KOPT-K1 (cell line): ENCODE measurements at regions not wholly inside any gene's neighbourhood (a gene's known extent, or its start where the extent isn't known, plus 50 kb on each side); places are given as distances from the start of the nearest gene placed in this dataset.

Experiments
- H3K27ac ChIP-seq: fragments of 200-600 bp; sonication (generic); 2 replicates; pipeline ENCODE4 v1.5.1; 2016; ENCODE audit warnings: antibody characterized with exemption, mild to moderate bottlenecking, low read depth, low read length; ENCODE audit not compliant: poor library complexity, severe bottlenecking
- H3K36me3 ChIP-seq: fragments of 200-600 bp; sonication (generic); 2 replicates; pipeline ENCODE4 v1.5.1; 2017; ENCODE audit warnings: antibody characterized with exemption, mild to moderate bottlenecking, low read length, moderate library complexity; ENCODE audit not compliant: insufficient read depth
- H3K9me3 ChIP-seq: fragments of 200-600 bp; sonication (generic); 2 replicates; pipeline ENCODE4 v1.5.1; 2017; ENCODE audit warnings: antibody characterized with exemption, low read length, mild to moderate bottlenecking; ENCODE audit not compliant: insufficient read depth, poor library complexity, severe bottlenecking

DNA sequence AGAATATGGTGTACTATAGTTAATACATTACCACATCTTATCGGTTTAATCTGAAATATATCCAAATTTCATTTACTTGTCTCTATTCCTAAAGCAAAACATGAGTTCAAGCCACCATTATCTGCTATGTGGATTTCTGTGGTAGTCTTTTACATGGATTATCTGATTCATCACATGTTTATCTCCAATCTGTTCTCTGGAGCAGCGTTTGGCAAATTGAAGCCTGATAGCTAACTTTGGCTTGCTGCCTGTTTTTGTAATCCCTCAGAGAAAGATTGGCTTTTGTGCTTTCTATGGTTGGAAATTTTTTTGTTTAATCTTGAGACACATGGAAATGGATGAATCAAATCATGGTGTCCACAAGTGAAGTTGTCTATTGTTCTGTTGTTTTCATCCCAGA lies 274.3 kb downstream of the JRKL start:
- H3K9me3 ChIP-seq, result no peaks in the 10 kb centered on the region
- H3K27ac ChIP-seq, result no peak overlapping the region
- H3K36me3 ChIP-seq, result no peaks in the 10 kb centered on the region

DNA sequence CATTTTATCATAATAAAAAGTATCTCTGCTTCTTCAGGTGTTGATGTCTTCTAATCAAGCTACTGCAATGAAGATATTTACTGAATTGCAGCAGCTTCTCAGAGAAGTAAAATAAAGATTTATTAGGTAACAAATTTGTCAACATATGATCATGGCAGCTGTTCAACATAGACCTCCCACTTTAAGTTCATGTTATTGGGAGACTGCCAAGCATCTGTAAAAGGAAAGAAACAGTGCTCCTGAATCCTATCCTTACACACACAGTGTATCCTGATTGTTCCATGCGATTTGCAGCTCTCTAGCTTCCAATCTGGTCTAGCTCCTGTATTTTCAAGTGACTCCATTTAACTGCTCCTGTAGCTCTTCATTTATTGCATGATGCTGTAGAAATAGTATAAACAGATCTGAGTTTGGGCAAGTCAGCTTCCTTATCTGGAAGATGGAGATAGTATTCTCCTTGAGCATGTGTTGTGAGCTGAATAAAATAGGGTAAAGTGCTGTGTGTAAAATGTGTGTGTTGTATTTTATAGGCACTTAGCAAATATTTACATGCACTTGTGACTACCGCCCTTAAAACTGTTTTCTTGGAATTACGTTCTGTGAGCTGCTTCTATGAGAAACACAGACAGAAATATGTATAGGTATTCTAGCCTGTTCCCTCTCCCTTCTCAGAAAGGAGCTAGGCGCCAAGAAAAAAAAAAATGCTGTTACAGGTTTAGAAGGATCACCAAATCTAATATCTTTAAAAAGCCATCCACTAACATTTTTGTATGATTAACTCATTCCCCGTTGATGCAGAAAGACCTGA lies 290.6 kb downstream of the JRKL start:
- no peaks in the 10 kb centered on the region for H3K9me3 ChIP-seq
- H3K27ac ChIP-seq, result no peak overlapping the region

DNA sequence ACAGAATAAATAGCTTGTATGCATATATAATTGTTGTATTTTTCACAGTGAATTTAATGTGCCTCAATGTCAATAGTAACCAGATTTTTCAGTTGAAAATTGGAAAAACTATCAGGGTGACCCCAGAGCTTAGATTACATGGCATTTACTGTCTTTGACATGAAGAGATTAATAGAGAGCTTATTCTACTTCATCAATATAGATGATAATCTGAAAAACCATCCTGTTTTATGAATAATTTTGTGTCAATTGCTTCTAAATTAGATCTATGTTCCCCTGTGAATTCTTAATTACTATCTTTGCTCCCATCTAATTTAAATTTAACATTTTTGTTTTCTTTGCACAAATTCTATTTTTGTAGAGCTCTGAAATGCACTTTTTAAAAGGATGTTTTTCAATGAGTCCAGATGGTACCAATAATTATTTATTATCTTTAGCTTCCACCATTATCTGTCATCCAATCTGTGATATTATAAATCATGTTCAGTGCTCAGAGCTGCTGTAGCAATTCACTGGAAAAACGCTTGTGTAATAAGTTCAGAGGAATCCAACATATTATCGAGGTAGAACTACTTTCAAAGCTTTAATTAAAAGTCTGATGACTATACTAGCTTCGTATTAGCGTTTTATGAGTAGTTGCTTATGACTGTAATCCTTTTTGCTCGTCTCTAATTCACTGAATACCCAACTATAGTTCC lies 291.4 kb downstream of the JRKL start:
- no peaks in the 10 kb centered on the region for H3K36me3 ChIP-seq

More for the DNA sequence above, 290.6 kb downstream of the JRKL start:
- no peaks in the 10 kb centered on the region for H3K36me3 ChIP-seq

DNA sequence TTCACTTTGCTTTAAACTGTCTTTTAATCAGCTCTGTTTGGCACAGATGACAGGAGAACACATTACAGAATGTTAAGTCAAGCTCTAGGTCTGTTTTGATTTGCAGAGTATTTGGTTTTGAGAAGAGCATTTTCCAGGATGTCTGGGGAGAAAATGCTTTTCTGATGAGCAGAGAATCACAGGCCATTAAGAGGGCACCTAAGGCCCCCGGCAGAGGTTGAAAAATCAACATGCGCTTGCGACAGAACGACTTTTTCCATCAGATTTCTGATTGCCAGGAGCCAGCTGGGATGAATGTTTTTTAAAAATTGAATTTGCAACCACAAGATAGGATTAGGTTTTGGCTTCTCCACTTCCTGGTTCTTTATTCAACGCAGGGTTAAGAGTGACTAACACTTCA lies 304.5 kb downstream of the JRKL start:
- H3K9me3 ChIP-seq, result no peaks in the 10 kb centered on the region
- no peaks in the 10 kb centered on the region for H3K36me3 ChIP-seq
- no peak overlapping the region for H3K27ac ChIP-seq

More for the DNA sequence above, 291.4 kb downstream of the JRKL start:
- H3K27ac ChIP-seq, result no peak overlapping the region
- H3K9me3 ChIP-seq, result no peaks in the 10 kb centered on the region

DNA sequence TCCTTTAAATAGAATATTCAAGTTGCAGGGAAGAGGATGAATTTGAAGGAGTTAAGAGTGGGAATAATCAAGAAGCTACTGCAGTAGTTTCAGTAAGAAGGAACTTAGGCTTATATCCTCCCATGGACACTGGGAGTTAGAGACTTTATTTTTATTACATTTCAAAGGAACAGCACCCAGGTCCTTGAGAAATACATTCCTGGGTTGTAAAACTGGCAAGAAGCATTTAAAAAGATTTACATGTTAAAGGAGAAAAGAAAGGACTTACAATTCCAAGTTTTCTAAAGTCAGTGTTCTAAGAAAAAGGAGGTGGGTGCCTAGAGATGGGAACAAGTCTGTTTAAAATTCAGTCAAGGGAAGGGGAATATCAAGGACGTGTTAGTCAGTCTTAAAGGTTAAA lies 306.9 kb downstream of the JRKL start:
- Histone ChIP-seq H3K36me3 (no peaks in the 10 kb centered on the region), H3K27ac (no peak overlapping the region), H3K9me3 (no peaks in the 10 kb centered on the region)

DNA sequence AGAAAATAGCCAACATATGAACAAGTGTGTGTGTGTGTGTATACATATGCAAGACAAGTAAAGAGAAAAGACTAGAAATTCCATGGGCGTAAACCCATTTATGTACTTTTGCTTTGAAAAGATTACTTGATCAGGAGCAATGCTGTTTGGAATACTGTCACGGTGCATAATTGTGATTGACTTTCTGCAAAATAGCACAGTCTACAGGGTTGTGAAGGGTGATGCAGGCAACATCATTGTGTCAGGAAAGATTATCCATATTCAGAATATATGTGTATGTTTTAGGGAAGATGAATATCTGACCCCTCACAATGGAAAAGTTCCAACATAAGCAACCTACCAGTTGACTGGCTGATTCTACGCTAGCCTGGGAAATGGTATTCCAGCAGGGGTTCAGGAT lies 307.7 kb downstream of the JRKL start:
- Histone ChIP-seq H3K27ac (no peak overlapping the region), H3K9me3 (no peaks in the 10 kb centered on the region), H3K36me3 (no peaks in the 10 kb centered on the region)

DNA sequence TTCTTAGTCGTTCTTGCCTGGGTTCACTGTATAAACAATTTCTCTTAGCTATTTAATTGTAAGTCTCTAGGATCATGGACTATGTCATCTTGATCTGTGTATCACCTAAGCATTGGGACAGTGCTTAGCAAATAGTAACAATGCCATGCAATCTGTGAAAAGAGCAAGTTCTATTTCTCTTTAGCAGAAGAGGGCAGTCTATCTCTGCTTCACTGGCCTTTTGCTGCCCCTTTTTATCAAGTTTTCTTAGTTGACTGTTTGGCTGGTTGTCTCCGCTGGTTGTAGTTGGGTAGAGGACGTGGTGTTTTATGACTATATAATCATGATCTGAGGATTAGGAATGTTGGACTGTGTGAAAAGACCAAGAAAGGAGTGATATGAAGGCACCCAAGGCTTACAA lies 315.0 kb downstream of the JRKL start:
- Histone ChIP-seq H3K27ac (no peak overlapping the region), H3K36me3 (no peaks in the 10 kb centered on the region), H3K9me3 (no peaks in the 10 kb centered on the region)

DNA sequence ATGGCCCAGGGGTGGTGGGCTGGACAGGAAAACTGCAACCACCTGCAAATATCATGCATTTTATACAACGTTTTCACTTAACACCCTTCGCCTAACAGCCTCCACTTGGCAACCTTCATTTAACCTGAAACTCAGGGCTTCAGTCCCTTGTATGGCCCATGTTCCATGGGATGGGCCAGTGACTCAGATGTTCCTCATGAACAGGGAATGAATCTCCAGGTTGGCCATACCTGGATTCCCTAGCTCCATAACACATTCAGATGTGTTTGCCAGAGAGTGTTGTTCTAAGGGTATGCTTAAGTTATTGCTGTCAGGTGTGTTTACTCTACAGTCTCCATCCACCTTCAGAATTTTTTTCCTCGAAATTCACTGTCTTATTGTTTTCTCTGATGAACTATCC lies 316.9 kb downstream of the JRKL start:
- Histone ChIP-seq H3K36me3 (no peaks in the 10 kb centered on the region), H3K27ac (no peak overlapping the region), H3K9me3 (no peaks in the 10 kb centered on the region)

DNA sequence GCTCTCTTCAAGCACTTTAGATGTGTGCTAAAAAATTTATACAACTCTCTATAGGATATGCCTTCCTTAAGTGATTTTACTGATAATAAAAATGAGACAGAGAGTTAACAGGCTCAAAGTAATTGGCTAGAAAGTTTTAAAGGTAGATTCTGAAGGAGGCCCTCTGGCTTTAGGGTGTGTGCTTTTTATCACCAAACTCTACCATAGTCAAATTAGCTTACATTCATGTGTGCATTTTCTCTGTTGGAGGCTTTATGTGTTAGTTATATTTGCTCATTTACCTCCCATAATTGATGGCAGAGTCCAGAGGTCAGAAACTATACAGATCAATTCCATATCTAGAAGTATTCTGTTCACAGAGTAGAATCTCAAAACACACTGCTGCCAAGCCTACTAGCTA lies 317.5 kb downstream of the JRKL start:
- H3K36me3 ChIP-seq, result no peaks in the 10 kb centered on the region
- no peaks in the 10 kb centered on the region for H3K9me3 ChIP-seq

DNA sequence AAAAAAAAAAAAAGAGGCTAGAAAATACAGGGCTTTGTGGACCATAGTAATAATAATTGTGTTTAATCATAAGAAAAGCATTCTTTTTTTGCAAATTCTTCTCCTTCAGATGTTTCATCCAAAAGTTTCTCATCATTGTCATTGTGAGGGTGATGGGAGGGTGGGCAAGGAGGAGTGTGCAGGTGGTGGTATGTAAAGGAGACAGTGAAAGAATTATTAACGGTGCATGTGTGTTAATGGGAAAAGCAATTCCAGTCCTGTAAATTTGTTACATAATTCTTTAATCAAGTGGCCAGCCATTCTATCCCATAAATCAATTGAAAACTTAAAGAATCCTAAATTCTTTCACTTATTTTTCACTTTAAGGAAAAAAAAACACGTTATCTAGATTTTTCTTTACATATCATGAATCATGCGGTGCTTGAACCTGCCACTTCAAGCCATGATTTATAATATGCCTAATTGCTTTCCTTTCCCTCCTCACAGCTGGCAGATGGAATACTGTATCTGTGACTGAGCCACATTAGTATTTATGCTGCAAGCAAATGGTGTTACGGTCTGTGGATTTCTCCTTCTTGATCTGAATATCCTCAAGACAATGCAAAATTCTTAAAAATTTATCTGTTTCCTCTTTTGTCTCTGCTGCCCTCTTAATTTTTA lies 318.5 kb downstream of the JRKL start:
- Histone ChIP-seq H3K36me3 (no peaks in the 10 kb centered on the region), H3K27ac (no peak overlapping the region)

More for the DNA sequence above, 317.5 kb downstream of the JRKL start:
- no peak overlapping the region for H3K27ac ChIP-seq

DNA sequence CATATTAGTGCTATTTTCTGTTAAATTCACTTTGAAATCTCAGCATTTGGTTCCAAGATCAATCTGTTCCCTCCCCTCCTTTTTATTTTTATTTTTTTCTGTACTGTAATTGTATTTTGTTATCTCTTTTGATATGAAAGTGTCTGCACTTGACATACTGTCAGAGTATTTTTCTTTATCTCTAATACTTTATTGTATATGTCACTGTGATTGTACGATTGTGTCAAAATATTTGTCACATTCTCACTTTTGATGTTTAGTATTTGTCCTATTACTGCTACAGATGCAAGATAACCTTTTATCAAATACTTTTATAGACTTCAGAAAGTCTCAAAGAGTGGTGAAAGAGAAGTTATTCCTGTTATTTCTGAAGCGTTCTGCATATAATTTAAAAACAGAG lies 323.5 kb downstream of the JRKL start:
- Histone ChIP-seq H3K36me3 (no peaks in the 10 kb centered on the region), H3K9me3 (no peaks in the 10 kb centered on the region), H3K27ac (no peak overlapping the region)

More for the DNA sequence above, 318.5 kb downstream of the JRKL start:
- no peaks in the 10 kb centered on the region for H3K9me3 ChIP-seq

DNA sequence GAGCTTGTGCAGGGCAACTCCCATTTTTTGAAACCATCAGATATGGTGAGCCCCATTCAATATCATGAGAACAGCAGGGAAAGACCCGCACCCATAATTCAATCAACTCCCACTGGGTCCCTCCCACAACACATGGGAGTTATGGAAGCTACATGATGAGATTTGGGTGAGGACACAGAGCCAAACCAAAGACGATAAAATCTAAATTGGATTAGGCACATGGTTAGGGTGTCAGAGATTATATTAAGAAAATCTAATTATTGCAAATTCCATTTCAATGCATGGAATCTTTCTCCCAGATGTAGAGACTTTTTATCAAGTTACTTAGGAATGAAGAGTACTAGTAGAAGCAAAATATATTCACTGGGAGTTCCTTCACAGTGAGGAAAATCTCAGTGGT lies 324.9 kb downstream of the JRKL start:
- Histone ChIP-seq H3K9me3 (no peaks in the 10 kb centered on the region), H3K27ac (no peak overlapping the region), H3K36me3 (no peaks in the 10 kb centered on the region)

DNA sequence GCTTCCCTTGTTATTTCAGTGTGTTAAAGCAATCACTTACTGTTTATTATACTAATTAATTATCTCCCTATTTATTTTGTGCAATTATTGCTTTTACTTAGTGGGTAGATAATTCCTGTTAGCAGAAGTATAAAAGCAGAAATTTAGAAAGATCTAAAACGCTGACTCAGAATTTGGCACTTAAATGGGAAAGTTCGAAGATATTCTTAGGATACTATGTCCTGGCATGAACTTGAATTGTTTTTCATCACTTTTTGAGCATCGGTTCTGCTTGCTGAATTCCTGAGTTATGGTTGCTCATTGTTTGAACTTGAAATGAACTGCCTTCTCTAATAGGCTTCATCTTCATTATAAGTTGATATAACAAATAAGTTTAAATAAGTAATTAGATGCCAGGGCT lies 325.4 kb downstream of the JRKL start:
- no peaks in the 10 kb centered on the region for H3K9me3 ChIP-seq
- H3K36me3 ChIP-seq, result no peaks in the 10 kb centered on the region
- no peak overlapping the region for H3K27ac ChIP-seq

DNA sequence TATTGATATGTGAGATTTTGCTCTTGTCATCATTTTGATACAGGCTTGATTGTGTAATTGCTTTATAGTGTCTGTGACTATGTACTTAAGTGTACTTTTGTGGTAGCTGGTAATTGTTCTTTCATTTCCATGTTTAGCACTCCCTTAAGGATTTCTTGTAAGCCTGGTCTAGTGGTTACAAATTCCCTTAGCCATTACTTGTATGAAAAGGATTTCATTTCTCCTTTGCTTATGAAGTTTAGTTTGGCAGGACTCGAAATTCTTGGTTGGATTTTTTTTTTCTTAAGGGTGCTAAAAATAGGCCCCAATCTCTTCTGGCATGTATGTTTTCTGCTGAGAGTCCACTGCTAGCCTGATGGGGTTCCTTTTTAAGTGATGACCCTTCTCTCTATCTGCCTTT lies 346.8 kb downstream of the JRKL start:
- Histone ChIP-seq H3K36me3 (no peaks in the 10 kb centered on the region), H3K9me3 (no peaks in the 10 kb centered on the region), H3K27ac (no peak overlapping the region)

DNA sequence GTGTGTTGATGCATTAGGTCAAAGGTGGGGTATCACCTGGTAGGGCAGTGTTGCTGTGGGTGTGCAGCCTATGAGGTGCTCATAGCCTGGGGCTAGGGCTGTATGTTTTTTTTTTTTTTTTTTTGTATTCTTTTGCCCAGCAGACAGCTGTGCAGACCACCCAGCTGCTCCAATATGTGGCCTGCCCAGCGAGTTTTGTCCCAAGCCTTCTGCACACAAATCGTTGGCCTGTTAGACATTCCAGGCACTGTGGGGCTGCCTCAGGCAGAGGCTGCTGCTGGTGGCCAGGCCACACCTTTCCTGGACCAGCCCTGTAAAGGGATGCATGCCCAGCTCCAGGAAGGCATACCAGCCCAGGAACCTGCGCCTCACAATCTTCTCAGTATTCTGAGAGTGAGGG lies 348.5 kb downstream of the JRKL start:
- Histone ChIP-seq H3K27ac (no peak overlapping the region), H3K36me3 (no peaks in the 10 kb centered on the region), H3K9me3 (no peaks in the 10 kb centered on the region)
